Large intestine (tissue), 3 donors: ENCODE measurements at regions not wholly inside any gene's neighbourhood (a gene's known extent, or its start where the extent isn't known, plus 50 kb on each side); places are given as distances from the start of the nearest gene placed in this dataset.
A peak's percentile ranks its signal among the peaks of the same experiment; 100 is the strongest.

Source experiments
- DNase-seq, 2 donors: peaks; one replicate each; pipeline versions ENCODE4 v3.0.0 to v3.0.0-alpha.2; 2013
- H3K27ac ChIP-seq: one replicate; pipeline ENCODE4 v1.5.1; 2013; ENCODE audit warnings: low read length
- H3K27me3 ChIP-seq: 2 replicates; pipeline ENCODE4 v1.6.1; 2013; ENCODE audit warnings: low read length; ENCODE audit not compliant: control insufficient read depth, insufficient read depth
- H3K36me3 ChIP-seq: 2 replicates; pipeline ENCODE4 v1.6.1; 2013; ENCODE audit warnings: low read length; ENCODE audit not compliant: control insufficient read depth, insufficient read depth
- H3K4me1 ChIP-seq: one replicate; pipeline ENCODE4 v1.6.1; 2013; ENCODE audit warnings: low read length; ENCODE audit not compliant: control insufficient read depth, insufficient read depth
- H3K4me3 ChIP-seq: one replicate; pipeline ENCODE4 v1.5.1; 2013; ENCODE audit warnings: low read length
- H3K9me3 ChIP-seq: one replicate; pipeline ENCODE4 v1.6.1; 2013; ENCODE audit warnings: mild to moderate bottlenecking, low read depth, low read length, moderate library complexity; ENCODE audit not compliant: control insufficient read depth
- WGBS: methylation state at CpG from one replicate; pipeline ENCODE4 v1.1.5; 2013; ENCODE audit warnings: low lambda C conversion rate; ENCODE audit not compliant: insufficient coverage; 5-methylcytosine and 5-hydroxymethylcytosine counted together

DNA sequence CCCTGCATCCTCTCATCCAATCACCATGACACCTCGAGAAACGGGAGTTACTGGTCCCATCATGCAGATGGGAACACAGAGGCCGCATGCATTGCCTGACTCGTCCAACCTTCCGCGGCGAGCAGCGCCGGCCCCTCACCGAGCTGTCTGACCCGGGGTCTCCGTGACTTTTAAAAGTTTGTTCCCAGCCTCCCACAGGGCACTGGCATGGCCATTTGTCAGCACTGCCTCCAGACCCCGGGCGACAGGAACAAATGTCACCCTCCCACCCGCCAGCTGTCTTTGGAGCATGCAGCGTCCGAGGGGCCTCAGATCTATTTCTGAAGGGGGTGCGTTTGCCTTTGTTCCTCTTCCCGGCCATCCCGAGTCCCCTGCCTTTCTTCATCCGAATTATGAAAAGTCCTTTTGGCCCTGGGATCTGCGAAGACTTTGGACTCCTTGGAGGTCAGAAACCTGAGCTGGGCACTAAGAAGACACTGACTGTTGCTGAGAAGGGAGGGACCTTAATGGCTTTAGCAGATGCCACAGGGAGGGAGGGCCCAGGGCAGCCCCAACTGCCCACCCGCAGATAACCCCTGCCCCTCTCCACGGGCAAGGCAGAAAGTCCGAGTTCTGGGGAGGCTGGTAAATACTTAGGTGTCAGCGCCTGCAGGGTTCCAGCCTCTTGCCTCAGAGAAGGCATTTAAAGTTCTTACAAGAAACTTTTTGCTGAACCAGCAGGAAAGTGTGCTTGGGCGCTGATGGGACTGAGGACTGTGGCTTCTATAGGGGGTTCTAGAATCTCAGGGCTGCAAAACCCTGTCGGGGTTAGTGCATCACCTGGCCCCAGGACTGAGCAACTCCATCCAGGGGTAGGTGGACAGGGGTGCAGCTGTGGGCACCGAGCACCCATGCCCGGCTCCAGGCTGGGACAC lies 348.1 kb downstream of the FOXL1 start:
- Histone ChIP-seq H3K27me3 (peaks cover 21% of the 10 kb centered on the region), H3K27ac (no peak overlapping the region), H3K4me3 (no peak overlapping the region), H3K4me1 (peaks cover 20% of the 10 kb centered on the region), H3K36me3 (no peaks in the 10 kb centered on the region), H3K9me3 (no peaks in the 10 kb centered on the region)
- no peak for DNase-seq
- WGBS: 60% methylated on average over 1 of the region's 30 CpGs

DNA sequence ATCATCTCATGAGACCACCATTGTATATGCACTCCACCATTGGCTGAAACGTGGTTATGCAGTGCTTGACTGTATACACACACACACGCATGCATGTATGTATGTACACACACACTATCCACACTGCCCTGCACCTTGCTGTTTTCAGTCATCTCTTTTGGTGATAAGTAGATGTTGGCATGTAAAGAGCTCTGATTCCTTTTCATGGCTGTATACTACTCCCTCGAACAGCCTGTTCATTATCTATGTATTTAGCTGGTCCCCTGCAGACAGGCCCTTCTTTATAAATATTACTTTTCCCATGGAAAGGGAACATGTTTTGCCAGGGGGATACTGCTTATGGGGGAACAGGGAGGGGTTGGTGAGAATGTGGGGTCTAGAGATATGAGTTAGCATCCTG lies 349.4 kb downstream of the FOXL1 start:
- peaks cover 24% of the 10 kb centered on the region for H3K27me3 ChIP-seq
- no peaks in the 10 kb centered on the region for H3K36me3 ChIP-seq
- H3K9me3 ChIP-seq: no peaks in the 10 kb centered on the region
- H3K27ac ChIP-seq: no peak overlapping the region
- DNase-seq: no peak
- no CpG with 5 or more reads among the region's 3 CpGs for WGBS
- H3K4me1 ChIP-seq: peaks cover 20% of the 10 kb centered on the region
- no peak overlapping the region for H3K4me3 ChIP-seq

DNA sequence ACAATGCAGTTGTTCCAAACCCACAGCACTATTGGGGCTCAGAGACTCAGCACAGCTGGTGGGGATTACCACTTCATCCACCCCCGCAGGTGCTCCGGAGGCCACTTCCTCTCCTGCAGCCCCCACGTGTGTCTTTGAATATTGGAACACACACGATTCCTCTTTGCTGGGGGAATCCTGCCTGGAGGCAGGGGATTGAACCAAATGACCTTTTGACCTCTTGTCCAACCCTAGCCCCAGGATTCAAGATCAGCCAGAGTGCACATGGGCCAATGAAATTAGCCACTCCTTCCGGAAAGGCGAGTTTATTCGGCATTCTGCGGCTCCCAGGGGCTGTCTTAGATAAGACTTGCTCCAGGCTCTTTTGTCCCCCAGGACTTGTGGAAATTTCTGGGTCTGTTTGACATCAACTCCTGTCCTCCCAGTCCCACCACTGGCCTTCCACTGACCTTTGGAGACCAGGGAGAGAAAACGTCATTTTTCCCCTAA lies 350.2 kb downstream of the FOXL1 start:
- WGBS: no CpG with 5 or more reads among the region's 9 CpGs
- peaks cover 26% of the 10 kb centered on the region for H3K27me3 ChIP-seq

DNA sequence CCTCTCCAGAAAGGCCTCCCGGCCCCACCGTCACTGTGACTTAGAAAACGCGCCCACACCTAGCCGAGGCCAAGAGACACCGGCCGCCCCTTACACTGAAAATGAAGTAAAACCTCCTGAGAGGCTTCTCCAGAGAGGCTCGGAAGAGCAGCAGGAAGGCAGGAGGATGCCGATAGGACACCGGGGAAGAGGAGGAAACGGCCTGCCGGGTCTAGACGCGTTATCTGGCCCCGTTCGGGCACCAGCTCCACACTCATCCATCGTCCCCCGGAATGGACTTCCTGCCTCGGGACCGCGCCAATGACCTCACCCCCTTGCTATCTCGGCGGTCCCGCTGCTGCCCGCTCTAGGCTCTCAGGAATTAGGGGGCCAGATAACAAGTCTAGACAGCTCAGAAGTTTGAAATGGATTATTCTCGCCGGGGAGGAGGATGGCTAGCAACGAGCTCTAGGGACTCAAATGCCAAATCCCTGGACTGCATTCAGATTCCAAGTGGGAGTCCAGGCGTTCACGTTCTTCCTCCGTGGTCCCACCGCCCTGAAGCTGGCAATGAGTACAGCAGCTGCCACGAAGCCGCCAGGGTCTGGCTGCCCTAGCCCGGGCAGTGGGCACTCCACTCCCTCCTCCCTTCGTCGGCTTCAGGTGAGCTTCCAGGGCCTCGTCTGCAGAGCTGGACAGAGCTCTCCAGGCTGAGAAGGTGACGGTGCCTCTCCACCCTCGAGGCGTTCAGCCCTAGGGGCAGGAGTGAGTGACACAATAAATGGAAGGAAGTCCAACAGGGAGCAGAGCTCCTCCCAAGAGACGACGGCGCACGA lies 350.9 kb downstream of the FOXL1 start:
- no peak for DNase-seq
- peaks cover 26% of the 10 kb centered on the region for H3K27me3 ChIP-seq
- no peaks in the 10 kb centered on the region for H3K36me3 ChIP-seq
- H3K4me1 ChIP-seq: peaks cover 16% of the 10 kb centered on the region
- WGBS: no CpG with 5 or more reads among the region's 45 CpGs
- no peak overlapping the region for H3K4me3 ChIP-seq
- H3K9me3 ChIP-seq: no peaks in the 10 kb centered on the region
- no peak overlapping the region for H3K27ac ChIP-seq

More for the DNA sequence above, 350.2 kb downstream of the FOXL1 start:
- Histone ChIP-seq H3K27ac (no peak overlapping the region), H3K36me3 (no peaks in the 10 kb centered on the region), H3K9me3 (no peaks in the 10 kb centered on the region), H3K4me1 (peaks cover 20% of the 10 kb centered on the region), H3K4me3 (no peak overlapping the region)
- no peak for DNase-seq

DNA sequence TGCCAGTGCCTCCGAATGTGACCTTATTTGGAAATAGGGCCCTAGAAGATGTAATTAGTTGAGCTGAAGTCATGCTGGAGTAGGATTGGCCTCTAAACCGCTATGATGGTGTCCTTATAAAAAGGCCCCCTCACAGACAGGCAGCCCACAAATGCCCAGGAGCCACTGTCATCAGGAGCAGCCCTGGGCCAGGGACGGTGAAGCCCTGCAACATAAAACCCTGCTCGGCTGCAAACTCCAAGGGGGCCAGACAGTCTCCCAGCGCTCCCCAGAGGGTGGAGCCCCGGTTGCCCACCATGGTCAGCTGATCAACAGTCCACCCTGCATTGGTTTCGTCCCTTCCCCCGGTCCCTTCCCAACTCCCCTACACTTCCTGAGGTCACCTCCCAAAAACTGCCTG lies 351.7 kb downstream of the FOXL1 start:
- no peak overlapping the region for H3K27ac ChIP-seq
- H3K36me3 ChIP-seq: no peaks in the 10 kb centered on the region
- DNase-seq: no peak
- peaks cover 26% of the 10 kb centered on the region for H3K27me3 ChIP-seq
- H3K4me3 ChIP-seq: no peak overlapping the region
- H3K9me3 ChIP-seq: no peaks in the 10 kb centered on the region
- H3K4me1 ChIP-seq: peaks cover 9% of the 10 kb centered on the region
- WGBS: no CpG with 5 or more reads among the region's 8 CpGs

DNA sequence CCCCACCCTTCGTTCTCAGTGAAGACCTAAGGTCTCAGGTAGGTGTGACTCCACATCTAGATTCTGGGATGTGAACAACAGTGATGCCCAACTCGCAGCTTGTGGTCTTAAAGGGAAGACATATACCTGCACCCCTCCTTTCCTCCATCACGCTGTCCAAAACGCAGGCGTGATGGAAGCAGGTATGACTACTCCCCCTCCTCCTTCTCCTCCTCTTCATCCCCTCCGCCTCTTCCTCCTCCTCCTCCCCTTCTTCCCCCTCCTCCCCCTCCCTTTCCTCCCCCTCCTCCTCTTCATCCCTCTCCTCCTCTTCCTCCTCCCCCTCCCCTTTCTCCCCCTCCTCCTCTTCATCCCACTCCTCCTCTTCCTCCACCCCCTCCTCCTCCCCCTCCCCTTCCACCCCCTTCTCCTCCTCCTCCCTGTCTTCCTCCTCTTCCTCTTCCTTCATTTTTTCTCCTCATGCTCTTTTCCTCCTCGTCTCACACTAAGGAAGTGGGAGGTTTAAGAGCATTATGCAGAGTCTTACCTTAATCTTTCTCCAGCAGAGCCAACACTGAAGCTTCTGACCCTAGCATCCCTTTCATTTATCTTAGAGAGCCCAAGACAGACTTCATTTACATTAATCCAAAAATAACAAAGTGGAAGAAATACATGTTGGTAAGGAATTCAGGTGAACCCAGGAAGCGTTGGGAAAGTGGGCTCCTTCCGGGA lies 352.5 kb downstream of the FOXL1 start:
- H3K4me3 ChIP-seq: no peak overlapping the region
- 90% methylated on average over 4 of the region's 9 CpGs for WGBS
- H3K36me3 ChIP-seq: no peaks in the 10 kb centered on the region
- no peak overlapping the region for H3K27ac ChIP-seq
- H3K4me1 ChIP-seq: peaks cover 2% of the 10 kb centered on the region
- no peaks in the 10 kb centered on the region for H3K9me3 ChIP-seq
- H3K27me3 ChIP-seq: peaks cover 26% of the 10 kb centered on the region
- no peak for DNase-seq

DNA sequence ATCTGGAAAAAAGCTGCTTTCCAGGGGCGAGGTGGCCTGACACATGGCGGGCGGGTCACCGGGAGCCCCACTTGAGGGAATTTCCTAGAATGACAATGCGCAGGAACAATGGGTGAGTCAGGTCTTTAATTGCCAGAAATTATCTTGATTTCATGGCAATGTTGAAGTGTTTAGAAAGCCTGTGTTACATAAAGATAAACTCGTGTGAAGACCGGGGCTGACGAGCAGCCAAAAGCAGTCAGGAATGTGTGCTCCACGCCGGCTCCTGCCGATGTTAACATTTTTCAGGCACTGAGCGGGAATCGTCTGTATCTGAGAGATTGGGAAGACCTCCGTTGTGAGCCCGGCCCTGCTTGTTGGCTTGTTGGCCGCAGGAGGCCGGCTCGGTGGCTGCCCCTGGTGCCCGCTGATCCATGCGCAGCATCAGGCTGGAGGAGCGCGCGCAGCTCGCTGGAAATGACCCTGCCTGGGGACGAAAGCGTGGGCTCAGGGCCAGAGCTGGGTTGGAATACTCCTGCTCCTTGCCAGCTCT lies 353.1 kb downstream of the FOXL1 start:
- Histone ChIP-seq H3K4me3 (no peak overlapping the region), H3K36me3 (no peaks in the 10 kb centered on the region), H3K9me3 (no peaks in the 10 kb centered on the region), H3K27me3 (peaks cover 28% of the 10 kb centered on the region), H3K27ac (no peak overlapping the region), H3K4me1 (no peaks in the 10 kb centered on the region)
- DNase-seq: peak; percentile 28 to 29
- WGBS: no CpG with 5 or more reads among the region's 26 CpGs

DNA sequence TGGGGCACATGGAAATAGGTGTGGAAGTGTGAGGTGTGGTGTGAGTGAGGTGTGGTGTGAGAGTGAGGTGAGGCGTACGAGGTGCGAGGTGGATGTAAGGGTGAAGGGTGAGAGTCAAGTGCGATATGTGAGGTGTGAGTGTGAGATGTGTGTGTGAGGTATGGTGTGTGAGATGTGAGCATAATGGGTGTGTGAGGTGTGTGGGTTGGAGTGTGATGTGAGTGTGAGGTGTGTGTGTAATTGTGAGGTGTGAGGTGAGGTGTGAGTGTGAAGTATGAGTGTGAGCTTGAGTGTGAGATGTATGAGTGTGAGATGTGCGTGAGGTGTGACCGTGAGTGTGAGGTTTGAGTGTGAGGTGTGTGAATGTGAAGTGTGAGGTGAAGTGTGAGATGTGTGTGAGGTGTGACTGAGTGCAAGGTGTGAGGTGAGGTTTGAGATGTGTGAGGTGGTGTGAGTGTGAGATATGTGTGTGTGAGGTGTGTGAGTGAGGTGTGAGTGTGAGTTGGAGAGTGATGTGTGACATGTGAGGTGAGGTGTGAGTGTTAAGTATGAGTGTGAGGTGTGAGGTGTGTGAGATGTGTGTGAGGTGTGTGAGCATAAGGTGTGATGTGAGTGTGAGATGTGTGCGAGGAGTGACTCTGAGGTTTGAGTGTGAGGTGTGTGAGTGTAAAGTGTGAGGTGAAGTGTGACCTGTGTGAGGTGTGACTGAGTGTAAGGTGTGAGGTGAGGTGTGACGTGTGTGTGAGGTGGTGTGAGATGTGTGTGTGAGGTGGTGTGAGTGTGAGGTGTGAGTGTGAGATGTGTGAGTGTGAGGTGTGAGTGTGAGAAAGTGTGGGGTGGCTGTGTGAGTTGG lies 354.0 kb downstream of the FOXL1 start:
- Histone ChIP-seq H3K9me3 (no peaks in the 10 kb centered on the region), H3K36me3 (no peaks in the 10 kb centered on the region), H3K4me3 (no peak overlapping the region), H3K27ac (no peak overlapping the region), H3K27me3 (peaks cover 28% of the 10 kb centered on the region), H3K4me1 (no peaks in the 10 kb centered on the region)
- WGBS: 100% methylated on average over 3 of the region's 8 CpGs
- DNase-seq: no peak

DNA sequence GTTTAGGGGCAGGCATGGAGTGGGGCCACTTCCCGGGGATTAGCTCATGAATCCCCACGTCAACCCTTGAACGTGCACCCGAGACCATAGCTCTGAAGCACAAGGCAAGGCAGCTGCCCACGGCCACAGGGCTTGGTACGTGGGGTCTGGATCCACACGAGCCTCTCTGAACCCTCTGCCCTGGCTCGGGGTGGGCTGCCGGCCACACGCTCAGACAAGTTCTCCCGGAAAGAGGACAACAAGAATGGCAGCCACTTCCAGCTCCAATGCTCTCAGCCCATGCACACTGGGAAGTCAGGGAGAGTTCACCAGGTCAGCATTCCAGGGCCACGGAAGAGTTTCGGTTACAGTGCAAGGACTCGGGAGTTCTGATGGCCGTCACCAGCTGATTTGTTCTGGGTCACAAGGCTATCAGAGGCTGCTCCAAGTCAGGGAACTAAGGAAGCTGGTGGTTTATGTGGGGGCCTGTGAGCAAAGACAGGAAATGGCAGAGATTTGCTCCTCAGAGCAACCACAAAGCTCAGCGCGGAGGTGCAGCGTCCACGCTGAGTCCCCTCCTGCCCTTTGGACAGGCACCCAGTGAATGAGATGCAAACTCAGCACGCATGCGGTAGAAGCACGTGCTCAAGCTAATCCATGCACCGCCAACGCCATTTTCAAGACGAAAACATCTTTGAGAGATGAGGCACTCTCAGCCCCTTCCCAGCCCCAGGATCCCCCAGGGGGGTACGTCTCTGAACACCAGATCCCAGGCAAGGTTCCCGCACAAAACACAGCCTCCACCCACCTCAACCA lies 356.4 kb downstream of the FOXL1 start:
- Histone ChIP-seq H3K4me1 (no peaks in the 10 kb centered on the region), H3K4me3 (no peak overlapping the region), H3K9me3 (no peaks in the 10 kb centered on the region), H3K27me3 (peaks cover 15% of the 10 kb centered on the region), H3K36me3 (no peaks in the 10 kb centered on the region), H3K27ac (no peak overlapping the region)
- no CpG with 5 or more reads among the region's 27 CpGs for WGBS
- no peak for DNase-seq
